HL-60 (cell line): ENCODE measurements at regions not wholly inside any gene's neighbourhood (a gene's known extent, or its start where the extent isn't known, plus 50 kb on each side); places are given as distances from the start of the nearest gene placed in this dataset.

Experiments
- DNase-seq, 2 experiments: peaks; one replicate each; pipeline ENCODE4 v3.0.0-alpha.2; 2010 to 2020; ENCODE audit warnings: low read depth in 1 of 2, low spot score in 1 of 2
- H3K27ac ChIP-seq: fragments of 250-450 bp; sonication (Bioruptor Pico); replicated peaks from 2 replicates; pipeline ENCODE4 v1.5.1; 2020; ENCODE audit warnings: mild to moderate bottlenecking, moderate library complexity
- H3K27me3 ChIP-seq: fragments of 250-450 bp; sonication (Bioruptor Pico); 2 replicates; pipeline ENCODE4 v1.5.1; 2021; ENCODE audit warnings: mild to moderate bottlenecking, moderate library complexity; ENCODE audit not compliant: insufficient read depth, poor library complexity, severe bottlenecking
- H3K4me3 ChIP-seq: replicated peaks from 2 replicates; pipeline ENCODE4 v1.5.1; 2011; ENCODE audit warnings: mild to moderate bottlenecking, control low read depth, low read length; ENCODE audit not compliant: insufficient read depth
- GABPA ChIP-seq: IDR thresholded peaks from 2 replicates; pipeline ENCODE4 v1.6.1; 2012; ENCODE audit warnings: low read depth
- POLR2AphosphoS5 ChIP-seq: IDR thresholded peaks from 2 replicates; pipeline ENCODE4 v1.6.1; 2012; ENCODE audit warnings: low read depth
- SPI1 ChIP-seq: IDR thresholded peaks from 2 replicates; pipeline ENCODE4 v1.6.1; 2012; ENCODE audit warnings: low read depth, mild to moderate bottlenecking, borderline replicate concordance
- TF ChIP-seq, protein P1 (sequence below): IDR thresholded peaks from 2 replicates; pipeline ENCODE4 v1.6.1; 2012; ENCODE audit warnings: low read depth; ENCODE audit not compliant: insufficient replicate concordance
- TF ChIP-seq, protein P2 (sequence below): IDR thresholded peaks from one replicate; pipeline ENCODE4 v1.5.1; 2011; ENCODE audit warnings: low read length, control low read depth, inconsistent platforms; ENCODE audit not compliant: insufficient read depth

DNA sequence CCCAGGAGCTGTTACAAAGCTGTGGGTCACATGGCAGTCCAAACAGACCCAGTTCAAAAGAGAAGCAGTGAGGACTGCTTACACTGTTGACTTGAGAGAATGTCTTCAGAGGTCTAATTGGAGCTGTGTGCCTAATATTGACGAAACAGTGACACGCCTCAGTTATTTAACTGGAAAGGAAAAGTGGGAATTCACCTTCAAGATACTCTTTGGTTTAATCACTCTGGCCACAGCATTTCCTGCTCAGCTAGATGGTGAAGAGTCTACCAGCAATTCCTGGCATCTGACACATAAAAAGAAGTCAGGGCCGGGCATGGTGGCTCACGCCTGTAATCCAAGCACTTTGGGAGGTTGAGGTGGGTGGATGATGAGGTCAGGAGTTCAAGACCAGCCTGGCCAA is 326.4 kb downstream of the SV2B start:
- Histone ChIP-seq H3K4me3 (no peak overlapping the region), H3K27ac (no peak overlapping the region), H3K27me3 (no peaks in the 10 kb centered on the region)
- TF ChIP-seq, protein P1, sequence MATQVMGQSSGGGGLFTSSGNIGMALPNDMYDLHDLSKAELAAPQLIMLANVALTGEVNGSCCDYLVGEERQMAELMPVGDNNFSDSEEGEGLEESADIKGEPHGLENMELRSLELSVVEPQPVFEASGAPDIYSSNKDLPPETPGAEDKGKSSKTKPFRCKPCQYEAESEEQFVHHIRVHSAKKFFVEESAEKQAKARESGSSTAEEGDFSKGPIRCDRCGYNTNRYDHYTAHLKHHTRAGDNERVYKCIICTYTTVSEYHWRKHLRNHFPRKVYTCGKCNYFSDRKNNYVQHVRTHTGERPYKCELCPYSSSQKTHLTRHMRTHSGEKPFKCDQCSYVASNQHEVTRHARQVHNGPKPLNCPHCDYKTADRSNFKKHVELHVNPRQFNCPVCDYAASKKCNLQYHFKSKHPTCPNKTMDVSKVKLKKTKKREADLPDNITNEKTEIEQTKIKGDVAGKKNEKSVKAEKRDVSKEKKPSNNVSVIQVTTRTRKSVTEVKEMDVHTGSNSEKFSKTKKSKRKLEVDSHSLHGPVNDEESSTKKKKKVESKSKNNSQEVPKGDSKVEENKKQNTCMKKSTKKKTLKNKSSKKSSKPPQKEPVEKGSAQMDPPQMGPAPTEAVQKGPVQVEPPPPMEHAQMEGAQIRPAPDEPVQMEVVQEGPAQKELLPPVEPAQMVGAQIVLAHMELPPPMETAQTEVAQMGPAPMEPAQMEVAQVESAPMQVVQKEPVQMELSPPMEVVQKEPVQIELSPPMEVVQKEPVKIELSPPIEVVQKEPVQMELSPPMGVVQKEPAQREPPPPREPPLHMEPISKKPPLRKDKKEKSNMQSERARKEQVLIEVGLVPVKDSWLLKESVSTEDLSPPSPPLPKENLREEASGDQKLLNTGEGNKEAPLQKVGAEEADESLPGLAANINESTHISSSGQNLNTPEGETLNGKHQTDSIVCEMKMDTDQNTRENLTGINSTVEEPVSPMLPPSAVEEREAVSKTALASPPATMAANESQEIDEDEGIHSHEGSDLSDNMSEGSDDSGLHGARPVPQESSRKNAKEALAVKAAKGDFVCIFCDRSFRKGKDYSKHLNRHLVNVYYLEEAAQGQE = no peak
- no peak for DNase-seq

DNA sequence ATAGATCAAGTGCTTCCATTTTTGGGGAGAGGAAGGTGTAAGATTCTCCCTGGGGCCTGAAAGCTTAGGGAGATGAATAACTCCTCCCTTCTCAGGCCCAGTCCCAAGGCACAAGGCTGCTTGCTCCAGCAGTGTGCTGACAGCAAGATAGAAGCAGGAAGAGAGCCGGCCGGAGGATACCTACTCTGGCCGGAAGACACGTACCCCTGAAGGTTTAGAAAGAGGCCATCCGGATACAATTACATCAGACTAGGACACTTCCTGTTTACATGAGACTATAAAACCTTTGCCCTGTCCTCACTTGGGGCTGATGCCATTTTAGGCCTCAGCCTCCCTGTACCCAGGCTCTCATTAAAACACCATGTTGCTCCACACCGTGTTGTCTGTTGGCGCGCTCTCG is 329.9 kb downstream of the SV2B start:
- peak; percentile 16 to 48 for DNase-seq
- TF ChIP-seq POLR2AphosphoS5 (no peak), GABPA (no peak), SPI1 (peak; percentile 16; the same call in 1 of the 2 replicates)
- TF ChIP-seq, protein P2, sequence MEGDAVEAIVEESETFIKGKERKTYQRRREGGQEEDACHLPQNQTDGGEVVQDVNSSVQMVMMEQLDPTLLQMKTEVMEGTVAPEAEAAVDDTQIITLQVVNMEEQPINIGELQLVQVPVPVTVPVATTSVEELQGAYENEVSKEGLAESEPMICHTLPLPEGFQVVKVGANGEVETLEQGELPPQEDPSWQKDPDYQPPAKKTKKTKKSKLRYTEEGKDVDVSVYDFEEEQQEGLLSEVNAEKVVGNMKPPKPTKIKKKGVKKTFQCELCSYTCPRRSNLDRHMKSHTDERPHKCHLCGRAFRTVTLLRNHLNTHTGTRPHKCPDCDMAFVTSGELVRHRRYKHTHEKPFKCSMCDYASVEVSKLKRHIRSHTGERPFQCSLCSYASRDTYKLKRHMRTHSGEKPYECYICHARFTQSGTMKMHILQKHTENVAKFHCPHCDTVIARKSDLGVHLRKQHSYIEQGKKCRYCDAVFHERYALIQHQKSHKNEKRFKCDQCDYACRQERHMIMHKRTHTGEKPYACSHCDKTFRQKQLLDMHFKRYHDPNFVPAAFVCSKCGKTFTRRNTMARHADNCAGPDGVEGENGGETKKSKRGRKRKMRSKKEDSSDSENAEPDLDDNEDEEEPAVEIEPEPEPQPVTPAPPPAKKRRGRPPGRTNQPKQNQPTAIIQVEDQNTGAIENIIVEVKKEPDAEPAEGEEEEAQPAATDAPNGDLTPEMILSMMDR = no peak
- TF ChIP-seq, protein P1 = no peak

DNA sequence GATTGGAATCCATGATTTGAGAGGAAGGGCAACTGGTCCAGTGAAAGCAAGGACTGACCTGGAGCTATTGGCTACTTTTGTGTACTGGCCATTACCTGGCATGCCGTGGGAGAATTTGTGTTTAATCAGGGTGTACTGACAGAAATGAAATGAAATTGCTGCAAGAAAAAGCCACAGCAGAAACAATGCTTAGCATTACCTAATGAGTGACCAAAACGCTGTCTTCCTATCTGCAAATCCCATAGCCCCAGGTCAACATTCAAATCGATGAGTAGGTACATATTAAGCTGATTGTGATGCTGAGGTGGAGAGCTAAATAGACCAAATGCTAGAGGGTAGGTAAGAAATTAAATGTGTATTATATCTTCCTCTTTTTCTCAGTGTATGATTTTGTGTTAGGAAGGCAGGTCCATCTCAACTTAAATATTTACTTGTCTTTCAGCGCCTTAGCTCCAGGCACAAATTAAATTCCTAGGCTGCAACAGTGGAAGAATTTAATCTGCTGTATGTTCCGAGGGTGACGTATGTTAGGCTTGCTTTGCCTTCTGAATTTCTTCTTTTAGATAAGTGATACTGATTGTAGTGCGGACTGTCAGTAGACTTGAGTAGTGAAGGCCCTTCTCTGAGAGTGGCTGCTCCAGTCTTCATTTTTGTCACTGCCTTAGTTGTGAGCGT is 331.1 kb downstream of the SV2B start:
- DNase-seq = no peak
- TF ChIP-seq, protein P2 = no peak
- TF ChIP-seq POLR2AphosphoS5 (no peak), GABPA (no peak), SPI1 (no peak)
- TF ChIP-seq, protein P1 = no peak
- H3K27me3 ChIP-seq = no peaks in the 10 kb centered on the region

More for the DNA sequence above, 329.9 kb downstream of the SV2B start:
- no peak overlapping the region for H3K4me3 ChIP-seq
- peak overlapping the region; percentile 47 for H3K27ac ChIP-seq
- no peaks in the 10 kb centered on the region for H3K27me3 ChIP-seq

More for the DNA sequence above, 331.1 kb downstream of the SV2B start:
- H3K27ac ChIP-seq = no peak overlapping the region
- H3K4me3 ChIP-seq = no peak overlapping the region
